SK-N-SH (cell line): ENCODE measurements at regions not wholly inside any gene's neighbourhood (a gene's known extent, or its start where the extent isn't known, plus 50 kb on each side); places are given as distances from the start of the nearest gene placed in this dataset.

Experiments used
- GATA2 ChIP-seq: sonication (generic); formaldehyde crosslinking; IDR thresholded peaks from 2 replicates; pipeline ENCODE4 v1.5.0; 2020; ENCODE audit warnings: mild to moderate bottlenecking, missing genetic modification reagents
- NRF1 ChIP-seq: IDR thresholded peaks from 2 replicates; pipeline ENCODE4 v1.6.1; 2012; ENCODE audit warnings: low read depth, mild to moderate bottlenecking, low read length
- RAD21 ChIP-seq: IDR thresholded peaks from 2 replicates; pipeline ENCODE4 v1.6.1; 2012; ENCODE audit warnings: mild to moderate bottlenecking, low read length

DNA sequence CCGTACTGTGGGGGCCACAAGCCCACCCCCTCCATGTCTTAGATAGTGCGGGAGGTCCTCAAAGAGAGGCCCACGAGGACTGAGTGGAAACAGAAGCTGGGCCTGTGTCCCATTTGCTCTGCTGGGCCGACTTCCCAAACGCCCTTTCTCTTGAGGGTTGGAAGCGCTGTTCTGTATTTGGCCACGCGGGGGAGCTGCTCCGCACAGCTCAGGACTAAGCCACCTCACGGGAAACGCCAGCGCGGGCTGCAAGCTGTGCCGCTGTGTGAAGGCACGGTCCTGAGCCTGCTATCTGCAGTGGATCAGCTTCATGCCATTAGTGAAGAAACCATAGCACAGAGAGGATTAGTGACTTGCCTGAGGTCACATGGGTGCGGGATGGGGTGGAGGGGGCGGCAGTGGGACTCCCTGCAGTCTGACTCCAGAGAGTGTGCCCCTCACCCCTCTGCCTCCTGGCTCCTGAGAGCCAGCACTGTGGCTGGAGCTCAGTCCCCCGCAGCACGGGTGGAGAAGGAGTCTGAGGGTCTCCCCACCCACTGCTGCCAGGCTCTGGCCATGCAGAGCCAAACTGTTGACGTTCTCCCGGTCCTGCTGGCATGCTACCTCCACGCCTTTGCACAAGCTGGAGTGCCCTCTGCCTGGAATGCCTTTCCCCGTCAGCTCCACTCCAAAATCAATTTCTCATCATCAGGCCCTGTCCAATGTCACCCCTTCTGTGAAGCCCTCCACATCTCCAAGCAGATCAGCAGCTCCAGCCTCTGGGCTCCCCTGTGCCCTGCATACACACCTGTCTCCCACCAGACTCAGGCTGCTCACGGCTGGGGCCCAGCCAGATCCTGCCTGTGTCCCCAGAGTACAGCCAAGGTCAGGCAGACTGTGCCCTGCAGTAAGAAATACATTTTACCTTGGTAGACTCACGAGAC lies 51.5 kb upstream of the LRRC32 start:
- TF ChIP-seq NRF1 (no peak), RAD21 (peak; percentile 69), GATA2 (CRISPR knock-in tag) (peak; percentile 77)
